Kidney (tissue), 13 donors: ENCODE measurements at regions not wholly inside any gene's neighbourhood (a gene's known extent, or its start where the extent isn't known, plus 50 kb on each side); places are given as distances from the start of the nearest gene placed in this dataset.

Experiments used
- DNase-seq, 5 donors: peaks; one replicate each; pipeline ENCODE4 v3.0.0-alpha.2; 2013 to 2020
- FAIRE-seq: peaks from 2 replicates; lab custom pipeline; 2012; peaks lifted over from hg19 to GRCh38; lab: Jason Lieb, UNC
- H3K27ac ChIP-seq, 2 donors: one replicate each; pipeline ENCODE4 v1.7.0; 2013; ENCODE audit warnings: low read depth in 2 of 2, low read length in 2 of 2, inconsistent platforms in 1 of 2
- H3K27me3 ChIP-seq: one replicate; pipeline ENCODE4 v1.7.1; 2013; ENCODE audit warnings: low read length, inconsistent platforms; ENCODE audit not compliant: control insufficient read depth, insufficient read depth
- H3K36me3 ChIP-seq, 3 donors: one replicate each; pipeline versions ENCODE4 v1.7.0 to v1.7.1; 2013; ENCODE audit warnings: low read length in 3 of 3, control low read depth in 1 of 3, inconsistent platforms in 1 of 3; ENCODE audit not compliant: insufficient read depth in 3 of 3, control insufficient read depth in 2 of 3
- H3K4me1 ChIP-seq, 3 donors: one replicate each; pipeline versions ENCODE4 v1.7.0 to v1.7.1; 2013; ENCODE audit warnings: low read length in 3 of 3, inconsistent platforms in 1 of 3, low read depth in 1 of 3; ENCODE audit not compliant: control insufficient read depth in 2 of 3, insufficient read depth in 2 of 3
- H3K4me3 ChIP-seq, 3 donors: one replicate each; pipeline versions ENCODE4 v1.7.0 to v1.8.1; 2013; ENCODE audit warnings: low read length in 3 of 3, control low read depth in 1 of 3, inconsistent platforms in 1 of 3
- H3K9ac ChIP-seq, 3 donors: one replicate each; pipeline versions ENCODE4 v1.7.0 to v1.7.1; 2013; ENCODE audit warnings: low read length in 3 of 3, control low read depth in 1 of 3, inconsistent platforms in 1 of 3
- H3K9me3 ChIP-seq, 3 donors: one replicate each; pipeline versions ENCODE4 v1.7.0 to v1.7.1; 2013; ENCODE audit warnings: low read length in 3 of 3, control low read depth in 1 of 3, inconsistent platforms in 1 of 3; ENCODE audit not compliant: control insufficient read depth in 2 of 3, insufficient read depth in 1 of 3
- CTCF ChIP-seq: IDR thresholded peaks from 3 replicates; pipeline ENCODE4 v1.5.1; 2012; ENCODE audit warnings: mild to moderate bottlenecking, moderate library complexity, borderline replicate concordance; ENCODE audit not compliant: insufficient read depth; ENCODE audit errors: extremely low read depth
- intact Hi-C: fragments of 100-400 bp; cut with DNase I; formaldehyde crosslinking; loops from one replicate; pipeline ENCODE4 v1.11.1; 2022
- donor health status: control.
- donor health status: control.
- donor health status: control.
- donor health status: control.
- donor health status: control.
- donor health status: DM: yes; HTN: yes; CAD: no.
- donor health status: Normal renal cell carcinoma (clear cell type).

- Histone ChIP-seq H3K36me3 (no peaks in the 10 kb centered on the region), H3K9ac (no peak overlapping the region), H3K4me3 (no peak overlapping the region), H3K4me1 (no peaks in the 10 kb centered on the region), H3K27me3 (no peaks in the 10 kb centered on the region), H3K9me3 (no peaks in the 10 kb centered on the region), H3K27ac (no peak overlapping the region)
- intact Hi-C loops: no loop called here
- DNase-seq: no peak
- no peak for FAIRE-seq
- TF ChIP-seq CTCF: no peak
These were observed 1627.4 kb upstream of the C9orf72 start for GRCh38 chr9:29200650-29201049.

GRCh38 chr9:29203244-29203930 is 1630.1 kb upstream of the C9orf72 start:
- Histone ChIP-seq H3K9me3 (no peaks in the 10 kb centered on the region), H3K9ac (no peak overlapping the region), H3K27me3 (no peaks in the 10 kb centered on the region), H3K4me3 (no peak overlapping the region), H3K36me3 (no peaks in the 10 kb centered on the region), H3K27ac (no peak overlapping the region), H3K4me1 (no peaks in the 10 kb centered on the region)
- intact Hi-C loops: no loop called here
- TF ChIP-seq CTCF: no peak
- DNase-seq (no peak), FAIRE-seq (no peak)

GRCh38 chr9:29208670-29209069 is 1635.4 kb upstream of the C9orf72 start:
- FAIRE-seq: no peak

More at GRCh38 chr9:29208670-29209069, 1635.4 kb upstream of the C9orf72 start:
- Histone ChIP-seq H3K27ac (no peak overlapping the region), H3K9me3 (no peaks in the 10 kb centered on the region), H3K9ac (no peak overlapping the region), H3K4me3 (no peak overlapping the region), H3K4me1 (no peaks in the 10 kb centered on the region), H3K36me3 (no peaks in the 10 kb centered on the region), H3K27me3 (peaks cover 8% of the 10 kb centered on the region)
- no peak for TF ChIP-seq CTCF
- DNase-seq: peak in 2 of 5 donors; percentile 33 to 34
- intact Hi-C loops: no loop called here
